ENCODE measurements at regions not wholly inside any gene's neighbourhood (a gene's known extent, or its start where the extent isn't known, plus 50 kb on each side); places are given as distances from the start of the nearest gene placed in this dataset.

DNA sequence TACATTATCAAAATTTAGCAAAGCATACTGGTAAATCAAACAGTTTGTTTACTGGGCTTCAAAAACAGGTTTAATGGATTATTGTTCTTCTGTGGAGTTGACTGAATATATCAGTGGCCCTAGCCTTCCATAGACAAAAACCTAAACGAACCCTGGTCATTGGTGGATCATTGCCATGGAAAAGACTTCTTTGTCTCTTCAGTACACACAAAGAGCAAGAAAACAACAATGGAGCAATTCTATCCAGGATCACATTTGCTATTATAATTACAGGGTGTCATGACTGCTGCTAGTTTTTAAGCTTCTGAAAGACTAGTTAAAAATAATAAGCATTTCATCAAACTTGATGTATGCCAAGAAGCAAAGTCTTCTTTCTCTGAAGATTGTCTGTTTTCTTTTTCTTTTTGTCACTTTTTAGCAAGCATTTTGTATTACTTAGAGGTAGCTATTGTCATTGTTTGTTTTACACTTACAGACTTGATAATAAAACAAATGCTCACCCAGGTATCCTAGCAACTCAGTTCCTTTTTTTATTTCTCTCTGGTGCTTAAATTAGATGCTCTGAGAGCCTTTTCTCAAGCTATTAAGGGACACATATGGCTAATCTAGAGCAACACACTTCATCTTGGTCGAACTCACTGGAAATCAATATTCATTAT lies 1228.7 kb upstream of the DDX18 start:
- H3K4me1 ChIP-seq (replicated peaks in 1 of 2): peaks cover 23 to 29% of the 10 kb centered on the region in 2 donors
- 0 to 40% (median 0%) methylated on average over 1 to 2 of the region's 2 CpGs for WGBS, 10 experiments
- peak overlapping the region in 1 of 2 donors; percentile 14 for H3K27ac ChIP-seq
- in situ Hi-C loops (cut with MboI; ENCODE audit: low pct_unique_long_range_greater_than_20kb in 2 of 9, low sequenced_read_pairs in 9 of 9, unreplicated experiment in 9 of 9): no loop called here
- peak in 5 of 8 experiments; percentile 76 to 84 (median 83) for ATAC-seq (replicated peaks in 6 of 8)
- no peak overlapping the region for H3K4me3 ChIP-seq

GRCh38 chr2:116586328-116586689 lies 1228.2 kb upstream of the DDX18 start:
- in situ Hi-C loops (cut with MboI; ENCODE audit: low pct_unique_long_range_greater_than_20kb in 2 of 9, low sequenced_read_pairs in 9 of 9, unreplicated experiment in 9 of 9): no loop called here
- 80% methylated on average over 1 of the region's 1 CpG; no CpG with 5 or more reads in 9 of the 10 experiments for WGBS, 10 experiments
- peaks cover 23 to 29% of the 10 kb centered on the region in 2 donors for H3K4me1 ChIP-seq (replicated peaks in 1 of 2)
- H3K27ac ChIP-seq: peak overlapping the region in 1 of 2 donors; percentile 14
- peak in 5 of 8 experiments; percentile 34 to 57 (median 55) for ATAC-seq (replicated peaks in 6 of 8)
- no peak overlapping the region for H3K4me3 ChIP-seq

Data from motor neuron (in vitro differentiated cells).